ENCODE measurements at regions not wholly inside any gene's neighbourhood (a gene's known extent, or its start where the extent isn't known, plus 50 kb on each side); places are given as distances from the start of the nearest gene placed in this dataset.

DNA sequence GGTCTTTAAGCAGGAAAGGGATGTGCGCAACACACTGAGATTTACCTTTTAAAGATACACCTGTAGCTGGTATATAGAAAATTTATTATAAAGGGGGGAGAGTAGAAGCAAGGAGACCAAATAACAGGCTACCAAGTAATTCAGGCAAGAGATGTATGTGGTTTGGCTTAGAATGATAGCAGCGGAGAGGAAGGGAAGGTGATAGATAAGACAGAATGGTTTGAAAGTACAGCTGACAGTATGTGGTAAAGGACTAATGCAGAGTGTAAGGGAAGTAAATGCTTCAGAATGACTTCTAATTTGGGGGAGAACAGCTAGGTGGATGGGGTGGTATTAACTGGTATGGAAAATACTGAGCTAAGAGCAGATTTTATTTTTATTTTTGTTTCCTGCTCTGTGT is 308.9 kb downstream of the ANTXR2 start:
- ChIA-PET POLR2A (no interaction called here), CTCF (no interaction called here)
- intact Hi-C loops (cut with DNase I, micrococcal nuclease), result no loop called here
- no peaks in the 10 kb centered on the region for H3K36me3 ChIP-seq (ENCODE audit: insufficient read depth, low read length)
- H3K27me3 ChIP-seq (ENCODE audit: control insufficient read depth in 1 of 2, insufficient read depth in 2 of 2, low read length in 2 of 2), result peaks cover 0 to 4% of the 10 kb centered on the region in 2 experiments
- no peak overlapping the region for H3K27ac Mint-ChIP-seq
- no peaks in the 10 kb centered on the region for H3K4me1 ChIP-seq (ENCODE audit: insufficient read depth, low read length)
- H3K4me1 Mint-ChIP-seq (ENCODE audit: low read depth), result no peaks in the 10 kb centered on the region
- peaks cover 10% of the 10 kb centered on the region for H3K9me3 Mint-ChIP-seq
- ATAC-seq (ENCODE audit: poor library complexity) (no peak), DNase-seq (no peak)
- H3K4me3 ChIP-seq (ENCODE audit: low read length), result no peak overlapping the region
- no peak overlapping the region for H3K4me3 Mint-ChIP-seq
- H3K27me3 Mint-ChIP-seq, result no peaks in the 10 kb centered on the region
- peaks cover 0 to 6% of the 10 kb centered on the region in 2 experiments for H3K9me3 ChIP-seq (ENCODE audit: control insufficient read depth in 1 of 2, insufficient read depth in 1 of 2, low read length in 2 of 2)
- no peaks in the 10 kb centered on the region for H3K36me3 Mint-ChIP-seq (ENCODE audit: low read depth)
- no peak overlapping the region for H3K27ac ChIP-seq (ENCODE audit: low read depth in 1 of 2, low read length in 2 of 2)
- TF ChIP-seq, protein P1, sequence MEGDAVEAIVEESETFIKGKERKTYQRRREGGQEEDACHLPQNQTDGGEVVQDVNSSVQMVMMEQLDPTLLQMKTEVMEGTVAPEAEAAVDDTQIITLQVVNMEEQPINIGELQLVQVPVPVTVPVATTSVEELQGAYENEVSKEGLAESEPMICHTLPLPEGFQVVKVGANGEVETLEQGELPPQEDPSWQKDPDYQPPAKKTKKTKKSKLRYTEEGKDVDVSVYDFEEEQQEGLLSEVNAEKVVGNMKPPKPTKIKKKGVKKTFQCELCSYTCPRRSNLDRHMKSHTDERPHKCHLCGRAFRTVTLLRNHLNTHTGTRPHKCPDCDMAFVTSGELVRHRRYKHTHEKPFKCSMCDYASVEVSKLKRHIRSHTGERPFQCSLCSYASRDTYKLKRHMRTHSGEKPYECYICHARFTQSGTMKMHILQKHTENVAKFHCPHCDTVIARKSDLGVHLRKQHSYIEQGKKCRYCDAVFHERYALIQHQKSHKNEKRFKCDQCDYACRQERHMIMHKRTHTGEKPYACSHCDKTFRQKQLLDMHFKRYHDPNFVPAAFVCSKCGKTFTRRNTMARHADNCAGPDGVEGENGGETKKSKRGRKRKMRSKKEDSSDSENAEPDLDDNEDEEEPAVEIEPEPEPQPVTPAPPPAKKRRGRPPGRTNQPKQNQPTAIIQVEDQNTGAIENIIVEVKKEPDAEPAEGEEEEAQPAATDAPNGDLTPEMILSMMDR (IDR thresholded peaks at IDR 0.05), result no peak

DNA sequence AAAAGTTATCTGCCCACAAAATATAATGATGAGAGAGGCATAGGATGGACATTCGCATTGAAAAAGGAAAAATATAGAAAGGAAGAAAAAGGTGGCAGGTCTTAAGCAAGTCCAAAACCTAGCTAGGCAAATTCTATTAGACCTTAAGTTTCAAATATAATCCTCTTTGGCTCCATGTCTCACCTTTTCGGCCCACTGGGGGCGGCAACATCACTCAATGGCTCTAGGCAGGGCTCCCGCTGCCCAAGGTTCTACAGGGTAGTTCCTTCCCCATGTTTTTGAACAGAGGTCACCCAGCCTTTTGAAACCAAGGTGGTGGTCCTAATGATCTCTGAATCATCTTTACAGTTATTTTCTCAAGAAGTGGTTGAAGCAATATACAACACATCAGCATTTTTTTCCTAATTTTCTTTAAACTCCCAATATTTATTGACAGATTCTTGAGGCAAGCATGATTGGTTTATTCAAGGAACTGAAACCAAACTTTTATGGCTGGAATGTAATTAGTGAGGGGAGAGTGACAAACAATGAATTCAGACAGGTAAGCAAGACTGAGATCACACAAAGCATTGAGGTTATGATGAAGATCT is 309.4 kb downstream of the ANTXR2 start:
- Histone ChIP-seq H3K27ac (ENCODE audit: low read depth in 1 of 2, low read length in 2 of 2) (no peak overlapping the region), H3K4me3 (ENCODE audit: low read length) (no peak overlapping the region), H3K9me3 (ENCODE audit: control insufficient read depth in 1 of 2, insufficient read depth in 1 of 2, low read length in 2 of 2) (peaks cover 0 to 4% of the 10 kb centered on the region in 2 experiments), H3K4me1 (ENCODE audit: insufficient read depth, low read length) (no peaks in the 10 kb centered on the region), H3K27me3 (ENCODE audit: control insufficient read depth in 1 of 2, insufficient read depth in 2 of 2, low read length in 2 of 2) (peaks cover 0 to 4% of the 10 kb centered on the region in 2 experiments), H3K36me3 (ENCODE audit: insufficient read depth, low read length) (no peaks in the 10 kb centered on the region)
- intact Hi-C loops (cut with DNase I, micrococcal nuclease), result no loop called here
- ChIA-PET CTCF (no interaction called here), POLR2A (no interaction called here)
- H3K36me3 Mint-ChIP-seq (ENCODE audit: low read depth), result no peaks in the 10 kb centered on the region
- H3K4me1 Mint-ChIP-seq (ENCODE audit: low read depth), result no peaks in the 10 kb centered on the region
- no peaks in the 10 kb centered on the region for H3K27me3 Mint-ChIP-seq
- H3K4me3 Mint-ChIP-seq, result no peak overlapping the region
- no peak overlapping the region for H3K27ac Mint-ChIP-seq
- H3K9me3 Mint-ChIP-seq, result peaks cover 10% of the 10 kb centered on the region
- ATAC-seq (ENCODE audit: poor library complexity), result no peak
- TF ChIP-seq, protein P1 (IDR thresholded peaks at IDR 0.05), result no peak
- no peak for DNase-seq

DNA sequence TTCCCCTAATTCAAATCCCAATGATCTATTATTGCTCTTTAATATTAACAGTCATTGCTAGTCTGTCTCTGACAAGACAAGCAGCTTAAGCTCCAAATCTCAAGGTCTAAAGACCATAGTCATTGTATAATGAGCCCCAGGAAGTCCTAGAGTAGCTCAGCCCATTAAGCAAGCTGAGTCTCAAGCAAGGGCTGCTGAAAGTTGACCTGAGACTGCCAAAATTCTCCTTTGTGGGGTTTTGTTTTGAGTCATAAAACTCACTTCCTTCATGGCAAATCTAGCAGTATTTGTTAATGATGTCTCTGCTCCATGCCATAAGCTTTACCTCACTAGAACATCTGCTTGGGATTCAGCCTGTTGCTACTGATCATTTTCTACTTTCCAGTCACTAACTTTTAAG is 313.2 kb downstream of the ANTXR2 start:
- Histone ChIP-seq H3K27me3 (ENCODE audit: control insufficient read depth in 1 of 2, insufficient read depth in 2 of 2, low read length in 2 of 2) (peaks cover 0 to 4% of the 10 kb centered on the region in 2 experiments), H3K27ac (ENCODE audit: low read depth in 1 of 2, low read length in 2 of 2) (no peak overlapping the region), H3K4me1 (ENCODE audit: insufficient read depth, low read length) (no peaks in the 10 kb centered on the region), H3K4me3 (ENCODE audit: low read length) (no peak overlapping the region), H3K9me3 (ENCODE audit: control insufficient read depth in 1 of 2, insufficient read depth in 1 of 2, low read length in 2 of 2) (no peaks in the 10 kb centered on the region), H3K36me3 (ENCODE audit: insufficient read depth, low read length) (no peaks in the 10 kb centered on the region)
- ChIA-PET CTCF (no interaction called here), POLR2A (no interaction called here)
- Mint-ChIP-seq H3K4me1 (ENCODE audit: low read depth) (no peaks in the 10 kb centered on the region), H3K9me3 (peaks cover 2% of the 10 kb centered on the region), H3K36me3 (ENCODE audit: low read depth) (no peaks in the 10 kb centered on the region), H3K4me3 (no peak overlapping the region), H3K27ac (no peak overlapping the region), H3K27me3 (no peaks in the 10 kb centered on the region)
- TF ChIP-seq, protein P1 (IDR thresholded peaks at IDR 0.05), result no peak
- intact Hi-C loops (cut with DNase I, micrococcal nuclease), result no loop called here
- ATAC-seq (ENCODE audit: poor library complexity), result no peak
- no peak for DNase-seq
